Erythroblast (primary cell): ENCODE measurements at regions not wholly inside any gene's neighbourhood (a gene's known extent, or its start where the extent isn't known, plus 50 kb on each side); places are given as distances from the start of the nearest gene placed in this dataset.

Experiments used
- GATA1 ChIP-seq: IDR thresholded peaks from 2 replicates; pipeline ENCODE4 v1.6.1; 2011; ENCODE audit warnings: low read depth, mild to moderate bottlenecking, control low read depth, low read length, moderate library complexity
- POLR2A ChIP-seq: IDR thresholded peaks from 2 replicates; pipeline ENCODE4 v1.6.1; 2011; ENCODE audit warnings: mild to moderate bottlenecking, low read length

GRCh38 chr15:97679106-97679688 lies 281.3 kb upstream of the ARRDC4 start:
- TF ChIP-seq POLR2A: no peak
- TF ChIP-seq GATA1: no peak
